Ovary (tissue), 7 donors: ENCODE measurements at regions not wholly inside any gene's neighbourhood (a gene's known extent, or its start where the extent isn't known, plus 50 kb on each side); places are given as distances from the start of the nearest gene placed in this dataset.

Source experiments
- DNase-seq, 5 donors: peaks; one replicate each; pipeline ENCODE4 v3.0.0-alpha.2; 2019 to 2020
- H3K27ac ChIP-seq, 2 donors: fragments of 200-600 bp; one replicate each; pipeline versions ENCODE4 v1.5.1 to v1.8.0; 2019 to 2022
- H3K27me3 ChIP-seq: fragments of 200-600 bp; one replicate; pipeline ENCODE4 v1.8.0; 2022
- H3K36me3 ChIP-seq: fragments of 200-600 bp; sonication (generic); one replicate; pipeline ENCODE4 v1.5.1; 2019
- H3K4me1 ChIP-seq: one replicate; pipeline ENCODE4 v1.8.1; 2013; ENCODE audit warnings: mild to moderate bottlenecking, moderate library complexity; ENCODE audit not compliant: insufficient read depth
- H3K4me3 ChIP-seq: fragments of 200-600 bp; sonication (generic); one replicate; pipeline ENCODE4 v1.5.1; 2017
- H3K9me3 ChIP-seq, 2 donors: fragments of 200-600 bp in 1 of 2; sonication (generic) in 1 of 2; one replicate each; pipeline versions ENCODE4 v1.5.1 to v1.8.1; 2013 to 2019; ENCODE audit warnings: mild to moderate bottlenecking in 1 of 2, moderate library complexity in 1 of 2
- CTCF ChIP-seq, 3 donors: fragments of 450-650 bp in 2 of 3; fragments of 200-600 bp in 1 of 3; IDR thresholded peaks; one replicate each; pipeline versions ENCODE4 v1.5.1 to v1.8.0; 2016 to 2022; ENCODE audit warnings: antibody characterized with exemption in 3 of 3, mild to moderate bottlenecking in 1 of 3
- EP300 ChIP-seq: sonication (generic); formaldehyde crosslinking; IDR thresholded peaks from one replicate; pipeline ENCODE4 v1.6.1; 2017; ENCODE audit warnings: antibody characterized with exemption
- POLR2A ChIP-seq: fragments of 450-650 bp; IDR thresholded peaks from one replicate; pipeline ENCODE4 v1.6.1; 2017; ENCODE audit warnings: antibody characterized with exemption, mild to moderate bottlenecking, moderate library complexity
- WGBS, 3 donors: extraction: QIAGEN DNeasy Blood & Tissue Kit in 1 of 3; methylation state at CpG; one replicate each; pipeline versions ENCODE4 v1.1.5 to v1.1.7; 2013 to 2017; 5-methylcytosine and 5-hydroxymethylcytosine counted together
- intact Hi-C, 4 donors: fragments of 100-400 bp; cut with DNase I; formaldehyde crosslinking; loops; one replicate each; pipeline versions ENCODE4 v1.11.0 to v1.15.1; 2022 to 2023
- donor health status: DM: no; HTN: no; CAD: no; lungs with moderate emphysema.
- donor health status: DM: no; HTN: no; CAD: no.
- donor health status: Bipolar disorder and iron deficiency.
- donor health status: DM: no; HTN: no; CAD: no.
- donor health status: DM: yes; HTN: yes; CAD: no.

- no peak overlapping the region for H3K4me3 ChIP-seq
- no peaks in the 10 kb centered on the region for H3K27me3 ChIP-seq
- H3K9me3 ChIP-seq, result no peaks in the 10 kb centered on the region
- H3K27ac ChIP-seq, result no peak overlapping the region
- H3K4me1 ChIP-seq, result no peaks in the 10 kb centered on the region
- 42 to 47% (median 44%) methylated on average over 3 of the region's 3 CpGs for WGBS, 3 donors
- DNase-seq, result no peak
- intact Hi-C loops, result loop anchor here in 3 of 4 donors (5.0 to 10.0 kb wide), 5 partner anchors 111 to 421 kb away; partner anchors contain the start of gene PRIM2 (in 2 of the 3)
- no peaks in the 10 kb centered on the region for H3K36me3 ChIP-seq
- TF ChIP-seq EP300, result no peak
- no peak for TF ChIP-seq CTCF (IDR thresholded peaks at IDR 0.05)
- TF ChIP-seq POLR2A, result no peak
These were observed 50.8 kb upstream of the BEND6 start for GRCh38 chr6:56904068-56904467.

GRCh38 chr6:56902641-56903464 is 52.1 kb upstream of the BEND6 start:
- Histone ChIP-seq H3K27ac (no peak overlapping the region), H3K27me3 (no peaks in the 10 kb centered on the region), H3K4me3 (no peak overlapping the region), H3K36me3 (no peaks in the 10 kb centered on the region), H3K9me3 (no peaks in the 10 kb centered on the region), H3K4me1 (no peaks in the 10 kb centered on the region)
- DNase-seq, result peak; percentile 22 to 53 (median 37)
- TF ChIP-seq CTCF (IDR thresholded peaks at IDR 0.05) (peak; percentile 23 to 41 (median 27)), POLR2A (no peak), EP300 (no peak)
- intact Hi-C loops, result loop anchor here in 3 of 4 donors (5.0 to 10.0 kb wide), 5 partner anchors 112 to 422 kb away; partner anchors contain the start of gene PRIM2 (in 2 of the 3)
- WGBS, 3 donors, result 8 to 15% (median 9%) methylated on average over 6 of the region's 6 CpGs

- Histone ChIP-seq H3K27me3 (no peaks in the 10 kb centered on the region), H3K4me3 (no peak overlapping the region), H3K4me1 (no peaks in the 10 kb centered on the region), H3K36me3 (no peaks in the 10 kb centered on the region), H3K27ac (no peak overlapping the region), H3K9me3 (no peaks in the 10 kb centered on the region)
- 88 to 93% (median 90%) methylated on average over 5 of the region's 5 CpGs for WGBS, 3 donors
- DNase-seq, result no peak
- TF ChIP-seq CTCF (IDR thresholded peaks at IDR 0.05), result no peak
- TF ChIP-seq EP300, result no peak
- no peak for TF ChIP-seq POLR2A
- intact Hi-C loops, result loop anchor here in 3 of 4 donors (5.0 to 10.0 kb wide), 5 partner anchors 114 to 424 kb away; partner anchors contain the start of gene PRIM2 (in 2 of the 3)
These were observed 54.1 kb upstream of the BEND6 start for GRCh38 chr6:56900784-56901183.

GRCh38 chr6:56899753-56900152 is 55.2 kb upstream of the BEND6 start:
- Histone ChIP-seq H3K27ac (no peak overlapping the region), H3K36me3 (no peaks in the 10 kb centered on the region), H3K27me3 (no peaks in the 10 kb centered on the region), H3K4me3 (no peak overlapping the region), H3K9me3 (no peaks in the 10 kb centered on the region), H3K4me1 (no peaks in the 10 kb centered on the region)
- intact Hi-C loops, result loop anchor here in 3 of 4 donors (2.0 to 10.0 kb wide), 6 partner anchors 17 to 425 kb away; partner anchors contain the start of gene PRIM2 (in 2 of the 3)
- TF ChIP-seq EP300 (no peak), POLR2A (no peak), CTCF (IDR thresholded peaks at IDR 0.05) (no peak)
- DNase-seq, result no peak
- WGBS, 3 donors, result 76 to 86% (median 81%) methylated on average over 2 of the region's 2 CpGs
